ENCODE measurements at regions not wholly inside any gene's neighbourhood (a gene's known extent, or its start where the extent isn't known, plus 50 kb on each side); places are given as distances from the start of the nearest gene placed in this dataset.

GRCh38 chr4:8691151-8691775 lies 98.7 kb downstream of the CPZ start:
- no peak for TF ChIP-seq TARDBP (IDR thresholded peaks at IDR 0.05)
- TF ChIP-seq FOXK2 (IDR thresholded peaks at IDR 0.05): no peak
- no peak for TF ChIP-seq LEF1 (IDR thresholded peaks at IDR 0.05; ENCODE audit: borderline replicate concordance)
- TF ChIP-seq FOXA1 (IDR thresholded peaks at IDR 0.05): no peak
- TF ChIP-seq SP1 (IDR thresholded peaks at IDR 0.05): no peak
- TF ChIP-seq, protein P1, sequence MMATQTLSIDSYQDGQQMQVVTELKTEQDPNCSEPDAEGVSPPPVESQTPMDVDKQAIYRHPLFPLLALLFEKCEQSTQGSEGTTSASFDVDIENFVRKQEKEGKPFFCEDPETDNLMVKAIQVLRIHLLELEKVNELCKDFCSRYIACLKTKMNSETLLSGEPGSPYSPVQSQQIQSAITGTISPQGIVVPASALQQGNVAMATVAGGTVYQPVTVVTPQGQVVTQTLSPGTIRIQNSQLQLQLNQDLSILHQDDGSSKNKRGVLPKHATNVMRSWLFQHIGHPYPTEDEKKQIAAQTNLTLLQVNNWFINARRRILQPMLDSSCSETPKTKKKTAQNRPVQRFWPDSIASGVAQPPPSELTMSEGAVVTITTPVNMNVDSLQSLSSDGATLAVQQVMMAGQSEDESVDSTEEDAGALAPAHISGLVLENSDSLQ (IDR thresholded peaks at IDR 0.05): no peak
- no peak for TF ChIP-seq L3MBTL2 (conservative IDR thresholded peaks at IDR 0.05)
- no peak for TF ChIP-seq BHLHE40 (IDR thresholded peaks at IDR 0.05; ENCODE audit: borderline replicate concordance)
- TF ChIP-seq FOXM1 (IDR thresholded peaks at IDR 0.05; ENCODE audit: borderline replicate concordance): no peak
- no peak for TF ChIP-seq CTBP1 (IDR thresholded peaks at IDR 0.05; ENCODE audit: borderline replicate concordance)
- no peak for TF ChIP-seq ARNT (IDR thresholded peaks at IDR 0.05)
- TF ChIP-seq HDGF (IDR thresholded peaks at IDR 0.05; ENCODE audit: borderline replicate concordance): no peak
- no peak for TF ChIP-seq ZNF384 (IDR thresholded peaks at IDR 0.05)
